ENCODE measurements at regions not wholly inside any gene's neighbourhood (a gene's known extent, or its start where the extent isn't known, plus 50 kb on each side); places are given as distances from the start of the nearest gene placed in this dataset.
"Not testable (repeated sequence)": the region's sequence is repeated elsewhere in the genome, so short reads cannot be mapped to it uniquely, and the experiment has no call there.

DNA sequence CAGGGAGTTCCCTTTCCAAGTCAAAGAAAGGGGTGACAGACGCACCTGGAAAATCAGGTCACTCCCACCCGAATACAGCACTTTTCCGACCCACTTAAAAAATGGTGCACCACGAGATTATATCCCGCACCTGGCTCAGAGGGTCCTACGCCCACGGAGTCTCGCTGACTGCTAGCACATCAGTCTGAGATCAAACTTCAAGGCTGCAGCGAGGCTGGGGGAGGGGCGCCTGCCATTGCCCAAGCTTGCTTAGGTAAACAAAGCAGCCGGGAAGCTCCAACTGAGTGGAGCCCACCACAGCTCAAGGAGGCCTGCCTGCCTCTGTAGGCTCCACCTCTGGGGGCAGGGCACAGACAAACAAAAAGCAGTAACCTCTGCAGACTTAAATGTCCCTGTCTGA, 277.8 kb upstream of the ARHGAP42 start:
- DNase-seq, result not testable (repeated sequence)

DNA sequence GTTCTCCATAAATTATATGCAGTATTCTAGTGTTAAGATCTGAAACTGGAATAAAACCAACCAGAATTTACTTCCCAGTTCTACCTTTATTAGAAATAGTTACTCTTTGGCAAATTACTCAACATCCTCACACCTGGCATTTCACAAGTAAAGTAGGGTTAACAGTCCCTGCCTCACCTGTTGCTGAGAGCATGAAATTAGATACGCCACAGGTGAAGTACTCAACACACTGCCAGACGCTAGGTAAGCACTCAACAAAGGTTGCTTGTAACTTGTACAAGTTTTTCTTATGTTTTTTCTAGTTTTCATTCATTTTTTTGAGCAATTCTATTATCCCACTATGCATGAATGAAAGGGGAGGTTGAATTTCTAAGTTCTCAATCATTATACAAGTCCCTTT, 267.6 kb upstream of the ARHGAP42 start:
- no peak for DNase-seq

DNA sequence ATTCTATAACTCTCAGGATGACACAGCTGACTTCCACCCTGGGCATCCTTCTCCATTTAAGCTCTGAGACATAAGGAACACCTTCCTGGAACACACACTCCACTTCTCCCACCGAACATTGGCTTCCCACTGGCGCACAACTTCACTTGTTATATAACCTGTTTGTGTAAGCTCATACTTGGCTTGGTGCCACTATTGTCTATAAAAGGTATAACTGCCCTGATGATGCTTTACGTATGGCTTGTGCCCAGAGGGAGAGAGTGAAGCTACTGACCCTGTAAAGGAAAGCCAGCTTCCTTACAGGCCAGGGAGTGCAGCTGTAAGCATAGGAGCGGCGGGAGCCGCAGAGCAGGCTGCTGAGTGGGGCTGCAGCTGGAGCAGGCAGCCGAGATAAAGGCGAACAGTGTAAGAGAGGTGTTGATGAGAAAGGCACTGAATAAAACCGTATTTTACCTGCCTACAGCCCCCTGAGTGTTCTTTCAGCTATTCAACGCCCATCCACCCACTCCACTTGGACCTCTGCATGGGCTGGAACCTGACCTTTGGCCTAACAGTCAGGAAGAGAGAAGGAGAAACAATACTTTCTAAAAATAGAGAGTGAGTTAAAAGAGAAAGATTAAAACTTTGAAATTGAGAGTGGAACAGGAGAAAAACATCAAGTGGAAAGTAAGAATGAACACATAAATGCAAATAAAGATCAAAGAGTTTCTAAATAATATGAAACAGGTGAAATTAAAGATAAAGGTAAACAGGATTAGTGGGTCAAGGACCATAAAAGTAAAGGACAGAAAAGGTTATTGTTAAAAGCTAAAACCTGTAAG, 252.1 kb upstream of the ARHGAP42 start:
- no peak for DNase-seq

DNA sequence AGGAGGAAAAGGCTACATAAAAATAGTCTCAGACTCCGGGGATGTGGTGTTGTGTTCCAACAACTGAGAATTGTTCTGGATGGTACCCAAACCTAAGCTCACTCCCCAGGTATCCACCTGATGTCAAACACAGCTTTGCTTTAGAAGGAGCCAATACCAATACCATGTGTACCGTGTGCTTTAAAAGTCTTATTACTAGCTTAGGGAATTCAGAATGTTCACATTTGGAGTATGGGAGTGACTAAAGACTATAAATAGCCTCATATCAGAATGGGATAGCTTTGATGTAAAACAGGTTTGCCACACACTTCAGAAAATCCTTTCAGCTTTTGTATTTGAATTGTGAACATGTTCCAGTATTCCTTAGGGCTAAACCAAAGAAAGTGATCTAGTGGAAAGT, 248.7 kb upstream of the ARHGAP42 start:
- no peak for DNase-seq

DNA sequence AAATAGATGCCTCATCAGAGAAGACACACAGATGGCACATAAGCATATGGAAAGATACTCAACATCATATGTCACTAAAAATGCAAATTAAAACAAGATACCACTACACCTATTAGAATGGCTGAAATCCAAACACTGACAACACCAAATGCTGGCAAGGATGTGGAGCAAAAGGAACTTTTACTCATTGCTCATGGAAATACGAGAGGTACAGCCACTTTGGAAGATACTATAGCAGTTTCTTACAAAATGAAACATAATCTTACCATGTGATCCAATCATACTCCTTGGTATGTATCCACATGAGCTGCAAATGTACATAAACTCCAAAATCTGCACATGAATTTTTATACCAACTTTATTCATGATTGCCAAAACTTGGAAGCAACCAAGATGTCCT, 246.0 kb upstream of the ARHGAP42 start:
- DNase-seq, result no peak

DNA sequence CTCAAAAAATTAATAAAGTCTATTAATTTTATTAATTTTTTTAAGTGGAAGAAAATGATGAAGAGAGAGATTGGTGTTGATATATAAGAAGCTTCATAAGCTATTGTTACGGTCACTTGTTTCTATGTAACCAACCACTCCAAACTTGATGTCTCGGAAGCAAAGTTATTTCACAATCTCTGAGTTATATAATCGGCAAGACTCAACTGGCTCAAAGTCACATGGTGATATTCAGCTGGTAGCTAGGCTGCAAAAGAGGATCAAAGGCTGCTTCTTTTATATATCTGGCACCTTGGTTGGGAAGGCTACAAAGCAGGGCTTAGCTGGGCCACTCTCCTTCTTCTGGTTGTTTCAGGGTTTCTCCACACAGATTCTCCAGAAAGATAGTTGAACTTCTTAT, 245.1 kb upstream of the ARHGAP42 start:
- DNase-seq, result no peak

DNA sequence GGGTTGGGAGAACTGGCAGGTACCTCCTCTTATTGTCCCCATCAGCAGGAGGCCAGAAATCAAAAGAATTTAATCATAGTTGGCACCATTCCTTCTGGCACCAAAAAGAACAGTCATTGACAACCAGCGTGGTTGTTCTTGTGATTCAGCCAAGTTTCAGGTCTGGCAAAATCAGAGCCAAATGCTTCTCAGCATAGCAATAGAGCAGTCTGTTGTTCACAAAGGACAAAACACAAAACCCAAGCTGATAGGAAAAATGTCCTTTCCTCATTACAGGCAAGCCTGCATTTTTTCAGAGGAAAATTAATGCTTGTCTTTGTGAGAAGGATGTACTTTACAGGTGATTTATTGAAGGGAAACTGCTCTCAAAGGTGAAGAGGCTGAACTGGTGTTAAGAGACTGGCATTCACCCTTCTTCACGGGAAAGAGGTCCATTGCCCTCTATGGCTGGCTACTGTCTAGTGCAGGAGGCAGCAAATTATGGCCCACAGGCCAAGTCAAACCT, 241.8 kb upstream of the ARHGAP42 start:
- DNase-seq, result peak; percentile 48

DNA sequence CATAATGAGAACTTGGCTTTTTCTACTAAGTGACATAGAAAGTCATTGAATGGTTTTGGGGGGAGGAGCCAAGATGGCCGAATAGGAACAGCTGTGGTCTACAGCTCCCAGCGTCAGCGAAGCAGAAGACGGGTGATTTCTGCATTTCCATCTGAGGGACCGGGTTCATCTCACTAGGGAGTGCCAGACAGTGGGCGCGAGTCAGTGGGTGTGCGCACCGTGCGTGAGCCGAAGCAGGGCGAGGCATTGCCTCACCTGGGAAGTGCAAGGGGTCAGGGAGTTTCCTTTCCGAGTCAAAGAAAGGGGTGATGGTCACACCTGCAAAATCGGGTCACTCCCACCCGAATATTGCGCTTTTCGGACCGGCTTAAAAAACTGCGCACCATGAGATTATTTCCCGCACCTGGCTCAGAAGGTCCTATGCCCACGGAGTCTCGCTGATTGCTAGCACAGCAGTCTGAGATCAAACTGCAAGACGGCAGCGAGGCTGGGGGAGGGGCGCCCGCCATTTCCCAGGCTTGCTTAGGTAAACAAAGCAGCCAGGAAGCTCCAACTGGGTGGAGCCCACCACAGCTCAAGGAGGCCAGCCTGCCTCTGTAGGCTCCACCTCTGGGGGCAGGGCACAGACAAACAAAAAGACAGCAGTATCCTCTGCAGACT, 235.2 kb upstream of the ARHGAP42 start:
- not testable (repeated sequence) for DNase-seq

DNA sequence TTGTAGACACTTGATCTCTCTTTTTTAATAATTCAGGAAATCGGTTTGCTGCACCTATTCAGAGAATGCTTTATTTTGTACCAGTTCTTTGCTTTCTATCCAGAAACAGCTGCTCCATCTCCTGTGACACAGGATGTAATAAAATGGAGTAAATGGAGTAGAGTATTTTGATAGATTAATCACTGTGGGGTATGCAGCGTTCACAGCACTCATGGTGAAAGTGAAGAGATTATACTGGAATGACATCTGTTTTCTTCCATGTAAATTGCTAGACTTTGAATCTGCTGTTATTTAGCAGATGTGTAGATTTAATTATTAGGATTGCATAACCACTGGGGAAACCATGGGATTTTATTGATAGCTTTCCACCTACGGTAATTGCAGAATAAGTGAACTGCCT, 227.3 kb upstream of the ARHGAP42 start:
- no peak for DNase-seq

DNA sequence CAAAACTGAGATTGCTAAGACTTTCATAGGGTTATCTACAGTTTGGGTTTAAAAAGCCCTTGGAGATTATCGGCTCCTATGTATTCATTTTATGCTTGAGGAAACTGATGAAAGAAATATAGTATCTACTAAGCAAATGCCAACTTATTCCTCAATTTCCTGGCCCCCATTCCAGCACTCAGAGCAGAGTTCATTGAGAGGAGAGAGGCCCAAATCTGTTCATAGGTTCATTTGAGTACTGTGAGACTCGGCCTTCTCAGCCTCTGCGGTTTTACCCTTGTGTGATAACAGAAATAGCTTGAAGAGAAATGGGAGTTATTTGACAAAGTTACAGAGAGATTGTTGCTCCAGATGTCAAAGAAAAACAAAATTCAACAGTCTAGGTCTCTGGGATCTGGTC, 226.7 kb upstream of the ARHGAP42 start:
- DNase-seq, result no peak

DNA sequence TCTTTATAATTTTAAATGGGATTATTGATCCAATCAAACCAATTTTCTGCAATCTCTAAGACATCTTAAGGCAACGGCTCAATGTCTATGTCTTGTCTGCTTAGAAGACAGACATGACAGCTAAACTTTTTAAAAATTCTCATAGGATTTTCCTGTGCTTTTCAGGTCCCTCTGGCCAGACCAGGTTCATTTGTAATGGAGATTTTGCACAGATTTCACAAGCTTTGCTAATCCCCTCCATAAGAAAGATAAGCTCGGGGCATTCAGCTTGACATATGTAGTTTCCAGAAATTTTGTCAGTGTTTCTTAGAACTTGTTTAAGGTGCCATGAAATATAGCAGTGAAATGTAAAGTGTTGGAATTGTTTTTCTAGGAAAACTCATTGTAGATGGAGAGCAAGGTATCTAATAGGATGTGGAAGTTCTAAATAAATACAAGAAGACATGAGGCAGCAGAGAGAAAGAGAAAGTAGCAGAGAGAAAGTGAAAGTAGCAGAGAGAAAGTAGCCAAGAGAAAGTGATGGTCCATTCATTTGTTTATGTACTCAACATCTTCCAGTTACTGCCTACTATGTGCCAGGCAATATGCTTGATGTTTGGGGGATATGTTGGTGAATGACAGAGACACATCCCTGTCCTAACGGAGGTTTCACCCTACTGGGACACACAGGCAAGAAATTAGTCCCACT, 219.1 kb upstream of the ARHGAP42 start:
- DNase-seq, result no peak

DNA sequence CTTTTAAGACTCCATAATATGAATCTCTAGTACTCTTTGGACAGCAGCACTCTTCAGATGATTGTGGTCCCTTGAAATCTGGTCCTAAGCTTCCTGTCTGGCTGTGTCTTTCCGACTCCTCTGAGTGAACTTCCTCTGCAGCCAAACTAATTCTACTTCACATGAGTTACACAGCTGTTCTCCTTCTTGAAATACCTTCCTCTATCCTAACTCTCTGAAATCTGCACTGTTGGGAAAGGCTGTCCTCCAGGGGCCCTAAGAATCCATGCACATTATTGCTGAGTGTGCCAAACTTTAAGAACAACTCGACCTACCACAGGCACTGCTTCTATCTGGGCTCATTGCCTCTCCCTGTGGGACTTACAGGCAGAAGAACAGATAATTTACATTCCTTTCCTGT, 217.3 kb upstream of the ARHGAP42 start:
- DNase-seq, result peak; percentile 68

DNA sequence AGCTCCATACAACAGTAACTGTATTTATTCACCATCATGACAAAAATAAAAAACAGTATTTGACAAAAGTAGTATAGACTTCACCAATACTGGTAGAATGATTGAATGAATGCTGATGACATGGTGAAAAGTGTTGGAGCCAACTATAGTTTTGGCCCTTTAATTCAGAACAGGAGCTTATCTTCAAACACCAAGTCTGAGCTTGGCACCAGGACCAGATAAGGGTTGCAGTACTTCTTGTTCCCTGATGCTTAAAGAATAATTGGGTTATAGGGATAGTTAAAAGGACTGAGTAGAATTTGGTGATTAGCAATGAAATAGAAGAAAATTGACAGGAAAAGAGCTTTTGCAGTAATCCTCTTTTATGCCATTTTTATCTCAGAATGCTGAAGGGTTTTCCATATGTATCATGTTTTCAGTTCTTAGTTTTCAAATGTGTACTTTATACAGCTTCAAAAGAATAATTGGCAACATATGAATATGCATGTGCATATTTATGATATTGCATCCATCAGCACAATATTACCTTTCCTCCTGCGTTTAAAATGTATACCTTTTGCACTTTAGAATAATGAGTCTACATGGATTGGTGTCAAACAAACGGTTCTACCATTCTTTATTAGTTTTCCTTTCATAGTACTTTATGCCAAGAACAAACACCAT, 214.2 kb upstream of the ARHGAP42 start:
- no peak for DNase-seq

DNA sequence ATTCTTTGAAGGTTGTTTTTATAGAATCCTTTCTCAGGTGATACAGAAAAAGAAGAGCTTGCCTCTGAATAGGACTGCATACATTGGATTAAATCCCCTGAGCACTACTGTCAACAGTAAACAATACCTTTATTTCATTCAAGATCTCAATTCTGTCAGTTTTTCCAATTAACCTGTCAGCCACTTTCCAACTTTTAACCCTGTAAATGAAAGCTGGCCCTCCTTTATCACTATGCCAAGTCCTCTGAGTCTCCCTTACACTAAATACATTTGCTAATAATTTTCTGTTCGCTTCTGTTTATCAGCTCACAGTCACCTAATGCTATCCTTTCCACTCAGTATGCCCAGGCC, 213.7 kb upstream of the ARHGAP42 start:
- no peak for DNase-seq

DNA sequence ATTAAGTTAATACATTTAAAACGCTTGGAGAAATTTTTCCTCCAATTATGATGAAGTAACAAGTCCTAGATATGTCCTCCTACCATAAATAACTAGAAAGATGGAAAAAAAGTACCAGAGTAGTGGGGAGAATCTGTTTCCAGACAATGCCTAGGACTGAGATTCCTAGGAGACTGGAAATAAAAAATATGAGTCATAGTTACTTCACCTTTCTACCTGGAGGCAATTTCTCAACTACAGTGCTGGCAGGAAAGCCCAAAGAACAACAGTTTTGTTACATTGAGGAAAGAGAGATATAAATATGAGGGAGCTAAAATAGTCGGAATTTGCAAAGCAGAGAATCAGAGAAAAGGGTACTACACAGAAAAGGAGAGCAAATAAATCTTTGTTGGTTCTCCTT, 202.1 kb upstream of the ARHGAP42 start:
- DNase-seq, result no peak

DNA sequence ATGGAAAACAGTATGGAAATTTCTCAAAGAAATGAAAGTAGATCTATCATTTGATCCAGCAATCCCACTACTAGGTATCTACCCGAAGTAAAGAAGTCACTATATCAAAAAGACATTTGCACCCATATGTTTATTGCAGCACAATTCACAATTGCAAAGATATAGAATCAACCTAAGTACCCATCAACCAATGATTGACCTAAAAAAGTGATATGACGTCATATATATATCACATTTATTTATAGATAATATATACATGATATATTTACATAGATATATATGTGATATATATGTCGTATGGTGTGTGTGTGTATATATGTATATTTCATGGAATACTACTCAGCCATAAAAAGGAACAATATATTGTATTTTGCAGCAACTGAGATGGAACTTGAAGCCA, 188.3 kb upstream of the ARHGAP42 start:
- DNase-seq, result no peak

DNA sequence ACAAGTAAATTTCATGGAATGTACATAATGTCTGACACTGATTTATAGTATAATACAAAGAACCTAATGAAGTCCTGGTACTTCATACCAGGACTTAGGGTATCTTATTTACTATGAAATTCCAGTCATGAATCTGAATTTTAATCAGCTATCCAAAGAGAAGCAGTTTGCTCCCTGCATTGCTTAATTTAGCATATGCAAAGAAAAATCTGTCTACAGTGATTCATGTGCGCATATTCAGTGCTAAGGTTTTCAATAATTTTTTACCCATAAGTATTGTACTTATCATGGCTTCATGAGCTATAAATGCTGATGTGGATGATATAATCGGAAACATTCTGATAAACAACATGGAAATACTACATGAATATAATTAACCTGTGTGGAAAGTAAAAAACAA, 185.6 kb upstream of the ARHGAP42 start:
- no peak for DNase-seq

DNA sequence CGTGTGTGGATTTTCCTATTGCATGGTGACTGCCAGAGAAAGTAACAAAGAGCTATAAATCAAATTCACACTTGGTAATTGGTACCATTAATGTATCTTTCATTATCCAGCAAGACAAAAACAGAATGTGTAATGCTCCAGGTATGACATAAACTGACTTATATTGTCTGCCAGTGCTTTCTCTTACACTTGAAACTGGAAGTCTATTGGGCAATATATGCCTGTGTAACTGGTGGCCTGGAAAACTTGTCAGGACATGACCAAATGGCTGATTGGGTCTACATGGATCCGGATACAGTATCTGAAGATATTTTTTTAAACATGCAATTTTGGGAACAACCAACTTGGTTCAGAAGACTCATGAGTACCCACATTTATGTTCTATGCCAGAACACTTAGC, 174.6 kb upstream of the ARHGAP42 start:
- DNase-seq, result no peak

DNA sequence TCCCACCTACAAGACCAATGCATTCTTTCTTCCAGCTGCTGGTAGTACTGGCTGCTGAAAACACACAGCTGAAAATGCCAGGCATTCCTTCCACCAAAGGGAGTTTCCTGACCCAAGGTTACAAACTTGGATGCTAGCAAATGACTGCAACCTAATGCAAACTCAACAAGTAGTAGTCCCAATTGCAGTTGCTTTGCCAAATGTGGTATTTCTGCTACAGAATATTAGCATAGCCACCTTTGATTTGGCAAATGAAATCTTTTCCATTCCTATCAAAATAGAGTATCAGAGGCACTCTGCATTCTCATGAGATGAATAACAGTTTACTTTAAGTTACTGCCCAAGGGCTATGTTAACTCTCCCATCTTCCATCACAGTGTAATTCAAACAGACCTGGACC, 172.0 kb upstream of the ARHGAP42 start:
- peak; percentile 22 for DNase-seq

DNA sequence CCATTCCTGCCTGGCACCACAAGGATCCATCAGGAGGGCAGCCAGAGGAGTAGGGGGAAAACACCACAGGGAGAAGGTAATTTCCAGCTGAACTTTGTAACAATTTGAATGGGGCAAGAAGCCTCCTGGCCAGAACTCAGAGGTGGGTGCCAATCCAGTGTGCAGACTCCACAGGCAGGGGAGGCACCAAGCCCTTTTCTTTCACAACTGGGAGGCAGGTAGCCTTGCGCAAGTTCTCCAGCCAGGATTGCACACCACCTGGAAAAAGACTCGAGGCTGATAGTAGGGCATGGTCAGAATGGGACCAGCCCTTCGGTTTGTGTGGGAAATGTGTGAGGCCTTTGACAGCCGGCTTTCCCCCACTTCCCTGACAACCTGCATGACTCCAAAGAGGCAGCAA, 161.9 kb upstream of the ARHGAP42 start:
- DNase-seq, result no peak

DNA sequence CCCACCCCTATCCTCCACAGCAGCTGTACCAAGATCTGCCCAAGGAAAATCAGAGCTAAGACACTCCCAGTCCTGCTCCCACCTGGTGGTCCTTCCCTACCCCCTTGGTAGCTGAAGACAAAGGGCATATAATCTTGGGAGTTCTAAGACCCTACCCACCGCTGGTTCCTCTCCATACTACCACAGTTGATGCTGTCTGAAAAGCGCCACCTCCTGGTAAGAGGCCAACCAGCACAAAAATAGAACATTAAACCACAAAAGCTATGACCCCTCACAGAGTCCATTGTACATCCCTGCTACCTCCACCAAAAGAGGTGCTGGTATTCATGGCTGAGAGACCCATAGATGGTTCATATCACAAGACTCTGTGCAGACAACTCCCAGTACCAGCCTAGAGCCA, 161.5 kb upstream of the ARHGAP42 start:
- DNase-seq, result no peak

DNA sequence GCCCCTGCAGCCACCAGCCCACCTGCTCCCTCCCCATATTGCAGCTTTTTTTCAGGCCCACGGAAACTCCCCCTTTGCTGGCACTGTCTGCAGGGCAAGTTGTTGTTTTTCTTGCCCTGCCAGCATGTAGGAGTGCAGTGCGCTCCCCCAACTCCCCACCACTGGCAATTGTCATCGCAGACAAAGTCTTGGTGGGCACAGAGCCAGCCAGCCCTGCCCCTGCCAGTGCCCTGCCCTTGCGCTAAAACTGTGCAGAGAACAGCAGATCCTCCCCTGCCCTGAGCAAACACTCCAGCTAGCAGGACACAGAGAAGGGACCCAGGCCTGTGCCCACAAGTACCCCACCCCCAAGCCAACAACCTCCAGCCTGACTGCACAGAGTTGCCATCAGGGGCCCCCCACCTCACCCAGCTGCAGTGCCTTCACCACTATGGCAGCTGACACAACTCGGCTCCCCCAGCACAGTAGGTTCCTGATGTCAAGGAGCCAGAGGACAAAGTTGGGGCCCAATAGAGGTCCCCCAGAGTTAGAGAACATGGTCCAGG, 158.1 kb upstream of the ARHGAP42 start:
- DNase-seq, result no peak

DNA sequence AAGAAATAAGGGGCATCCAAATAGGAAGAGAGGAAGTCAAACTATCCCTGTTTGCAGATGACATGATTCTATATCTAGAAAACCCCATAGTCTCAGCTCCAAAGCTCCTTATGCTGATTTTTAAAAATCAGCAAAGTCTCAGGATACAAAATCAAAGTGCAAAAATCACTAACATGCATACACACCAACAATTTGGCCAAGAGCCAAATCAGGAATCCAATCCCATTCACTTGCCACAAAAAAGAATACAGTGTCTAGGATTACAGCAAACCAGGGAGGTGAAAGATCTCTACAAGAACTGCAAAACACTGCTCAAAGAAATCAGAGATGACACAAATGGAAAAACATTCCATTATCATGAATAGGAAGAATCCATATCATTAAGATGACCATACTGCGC, 155.8 kb upstream of the ARHGAP42 start:
- not testable (repeated sequence) for DNase-seq

Measured in tongue (tissue), 1 donor.